IMR-90 (cell line): ENCODE measurements at regions not wholly inside any gene's neighbourhood (a gene's known extent, or its start where the extent isn't known, plus 50 kb on each side); places are given as distances from the start of the nearest gene placed in this dataset.

ENCODE experiments used
- ATAC-seq: fragments of 200-7000 bp; cut with Tn5 transposase; 2 replicates; pipeline ENCODE4 v1.9.1; 2020; ENCODE audit warnings: low read depth, mild to moderate bottlenecking, moderate library complexity
- BruUV-seq: library from RNA; stranded (reverse); fragments of 400-500 nt; replicated peaks from 2 replicates; lab custom pipeline; 2021; lab: Mats Ljungman, UMichigan
- CTCF ChIA-PET: fragments of 300-600 bp; formaldehyde crosslinking; extraction: SDS; loops from one replicate; lab custom pipeline; 2021; ENCODE audit warnings: antibody characterized with exemption; lab: Yijun Ruan, JAX
- POLR2A ChIA-PET: fragments of 300-600 bp; sonication (Branson Sonifier 250); formaldehyde crosslinking; loops from one replicate; lab custom pipeline; 2022; ENCODE audit warnings: antibody characterized with exemption; ENCODE audit not compliant: unreplicated experiment; lab: Charles Lee
- DNase-seq: peaks from one replicate; pipeline ENCODE4 v3.0.0; 2013
- H2AFZ ChIP-seq: replicated peaks from 2 replicates; pipeline ENCODE3; 2013; ENCODE audit warnings: low read length, mild to moderate bottlenecking; ENCODE audit not compliant: poor library complexity
- H2AK5ac ChIP-seq: 2 replicates; pipeline ENCODE4 v1.6.1; 2013; ENCODE audit warnings: low read depth, low read length, inconsistent platforms
- H2AK9ac ChIP-seq: replicated peaks from 2 replicates; pipeline ENCODE3; 2013; ENCODE audit warnings: mild to moderate bottlenecking, low read depth, low read length, moderate library complexity; ENCODE audit not compliant: poor library complexity
- H2BK120ac ChIP-seq: 2 replicates; pipeline ENCODE4 v1.6.1; 2013; ENCODE audit warnings: low read depth, low read length, inconsistent platforms
- H2BK15ac ChIP-seq: 3 replicates; pipeline ENCODE4 v1.6.1; 2013; ENCODE audit warnings: low read depth, low read length, inconsistent platforms
- H2BK20ac ChIP-seq: 2 replicates; pipeline ENCODE4 v1.6.1; 2013; ENCODE audit warnings: low read depth, mild to moderate bottlenecking, inconsistent platforms, low read length, moderate library complexity
- H2BK5ac ChIP-seq: 2 replicates; pipeline ENCODE4 v1.6.1; 2013; ENCODE audit warnings: mild to moderate bottlenecking, low read depth, low read length, inconsistent platforms; ENCODE audit not compliant: poor library complexity, severe bottlenecking
- H3K14ac ChIP-seq: replicated peaks from 2 replicates; pipeline ENCODE4 v1.6.1; 2013; ENCODE audit warnings: low read depth, low read length, inconsistent platforms
- H3K18ac ChIP-seq: 2 replicates; pipeline ENCODE4 v1.6.1; 2013; ENCODE audit warnings: low read depth, low read length, control low read depth
- H3K23ac ChIP-seq: 2 replicates; pipeline ENCODE4 v1.6.1; 2013; ENCODE audit warnings: low read depth, low read length, inconsistent platforms
- H3K27ac ChIP-seq: 2 replicates; pipeline ENCODE4 v1.5.1; 2013; ENCODE audit warnings: mild to moderate bottlenecking, control low read depth, low read length; ENCODE audit not compliant: insufficient read depth
- H3K27me3 ChIP-seq: 2 replicates; pipeline ENCODE4 v1.6.1; 2013; ENCODE audit warnings: low read length; ENCODE audit not compliant: control insufficient read depth, insufficient read depth
- H3K36me3 ChIP-seq: 2 replicates; pipeline ENCODE4 v1.6.1; 2013; ENCODE audit warnings: low read length, mixed read lengths; ENCODE audit not compliant: control insufficient read depth, insufficient read depth
- H3K4ac ChIP-seq: 2 replicates; pipeline ENCODE4 v1.6.1; 2013; ENCODE audit warnings: low read depth, low read length, inconsistent platforms
- H3K4me1 ChIP-seq: 2 replicates; pipeline ENCODE4 v1.6.1; 2013; ENCODE audit warnings: low read length, mixed read lengths; ENCODE audit not compliant: control insufficient read depth, insufficient read depth
- H3K4me2 ChIP-seq: 2 replicates; pipeline ENCODE4 v1.6.1; 2013; ENCODE audit warnings: low read depth, mild to moderate bottlenecking, control low read depth, low read length, moderate library complexity
- H3K4me3 ChIP-seq: 2 replicates; pipeline ENCODE4 v1.5.1; 2013; ENCODE audit warnings: low read depth, mild to moderate bottlenecking, control low read depth, low read length, moderate library complexity; ENCODE audit not compliant: insufficient read depth
- H3K56ac ChIP-seq: 2 replicates; pipeline ENCODE4 v1.6.1; 2013; ENCODE audit warnings: low read length, inconsistent platforms; ENCODE audit not compliant: insufficient read depth; ENCODE audit errors: extremely low read depth
- H3K79me1 ChIP-seq, 2 experiments: 2 replicates each; pipeline ENCODE4 v1.6.1; 2013; ENCODE audit warnings: low read length in 2 of 2, inconsistent platforms in 1 of 2, low read depth in 1 of 2
- H3K9ac ChIP-seq: 2 replicates; pipeline ENCODE4 v1.6.1; 2013; ENCODE audit warnings: low read depth, low read length, control low read depth
- H3K9me1 ChIP-seq: 2 replicates; pipeline ENCODE4 v1.6.1; 2013; ENCODE audit warnings: low read length, inconsistent platforms; ENCODE audit not compliant: insufficient read depth
- H3K9me3 ChIP-seq: 2 replicates; pipeline ENCODE4 v1.6.1; 2013; ENCODE audit warnings: low read length; ENCODE audit not compliant: control insufficient read depth, insufficient read depth
- H4K20me1 ChIP-seq: 2 replicates; pipeline ENCODE4 v1.6.1; 2013; ENCODE audit warnings: low read length, inconsistent platforms; ENCODE audit not compliant: insufficient read depth
- H4K5ac ChIP-seq: 2 replicates; pipeline ENCODE4 v1.6.1; 2013; ENCODE audit warnings: mild to moderate bottlenecking, low read depth, low read length, control low read depth
- H4K8ac ChIP-seq, 2 experiments: 2 replicates each; pipeline ENCODE4 v1.6.1; 2013; ENCODE audit warnings: low read depth in 2 of 2, low read length in 2 of 2, control low read depth in 1 of 2, inconsistent platforms in 1 of 2
- H4K91ac ChIP-seq: 2 replicates; pipeline ENCODE4 v1.6.1; 2013; ENCODE audit warnings: low read depth, low read length, inconsistent platforms; ENCODE audit not compliant: insufficient read depth
- BHLHE40 ChIP-seq: fragments of 150-350 bp; IDR thresholded peaks from 2 replicates; pipeline ENCODE4 v1.6.1; 2016; ENCODE audit warnings: mild to moderate bottlenecking, low read depth, low read length
- CEBPB ChIP-seq: IDR thresholded peaks from 2 replicates; pipeline ENCODE4 v1.6.1; 2012; ENCODE audit warnings: low read depth, low read length, improper control_type of control experiment
- CHD1 ChIP-seq: IDR thresholded peaks from 2 replicates; pipeline ENCODE4 v1.6.1; 2012; ENCODE audit warnings: low read depth, low read length, improper control_type of control experiment
- FOS ChIP-seq: fragments of 150-350 bp; IDR thresholded peaks from 2 replicates; pipeline ENCODE4 v1.6.1; 2016; ENCODE audit warnings: low read depth, low read length
- MAFK ChIP-seq: IDR thresholded peaks from 2 replicates; pipeline ENCODE4 v1.6.1; 2012; ENCODE audit warnings: low read depth, low read length, improper control_type of control experiment
- MAZ ChIP-seq: IDR thresholded peaks from 2 replicates; pipeline ENCODE4 v1.6.1; 2012; ENCODE audit warnings: low read depth, mild to moderate bottlenecking, low read length, improper control_type of control experiment, moderate library complexity, borderline replicate concordance
- MXI1 ChIP-seq: IDR thresholded peaks from 2 replicates; pipeline ENCODE4 v1.6.1; 2012; ENCODE audit warnings: low read depth, mild to moderate bottlenecking, low read length, moderate library complexity, borderline replicate concordance
- RAD21 ChIP-seq: IDR thresholded peaks from 2 replicates; pipeline ENCODE4 v1.6.1; 2012; ENCODE audit warnings: low read length, improper control_type of control experiment
- RFX5 ChIP-seq: IDR thresholded peaks from 2 replicates; pipeline ENCODE4 v1.8.0; 2012; ENCODE audit warnings: low read depth, mild to moderate bottlenecking, low read length, moderate library complexity
- SMC3 ChIP-seq: fragments of 150-350 bp; IDR thresholded peaks from 2 replicates; pipeline ENCODE4 v1.6.1; 2016; ENCODE audit warnings: low read depth, mild to moderate bottlenecking, antibody characterized with exemption, low read length, moderate library complexity
- WGBS, 2 experiments: methylation state at CpG; one replicate each; pipeline versions ENCODE4 v1.1.5 to v1.1.7; 2013; ENCODE audit warnings: missing lambda C conversion rate in 2 of 2; ENCODE audit not compliant: insufficient read length in 1 of 2; ENCODE audit errors: extremely low coverage in 2 of 2; 5-methylcytosine and 5-hydroxymethylcytosine counted together
- dilution Hi-C: fragments of 300-500 bp; cut with HindIII; formaldehyde crosslinking; loops from one replicate; pipeline ENCODE4 v1.14.3; 2018; ENCODE audit warnings: low sequenced_read_pairs; ENCODE audit not compliant: unreplicated experiment
- in situ Hi-C: fragments of 300-500 bp; cut with MboI; formaldehyde crosslinking; loops from 3 replicates; pipeline ENCODE4 v1.14.3; 2019; ENCODE audit warnings: low sequenced_read_pairs, inconsistent platforms, mixed read lengths
- intact Hi-C: fragments of 100-400 bp; cut with micrococcal nuclease; formaldehyde crosslinking; loops from 2 replicates; pipeline ENCODE4 v1.10.0; 2022
- TF ChIP-seq, protein P1 (sequence below): fragments of 150-350 bp; IDR thresholded peaks from 2 replicates; pipeline ENCODE4 v1.6.1; 2016; ENCODE audit warnings: low read depth, mild to moderate bottlenecking, low read length, moderate library complexity, borderline replicate concordance
- TF ChIP-seq, protein P2 (sequence below): conservative IDR thresholded peaks from 2 replicates; pipeline ENCODE4 v1.5.1; 2012; ENCODE audit warnings: mild to moderate bottlenecking, low read depth, low read length, improper control_type of control experiment
- TF ChIP-seq, protein P3 (sequence below): fragments of 150-350 bp; IDR thresholded peaks from 2 replicates; pipeline ENCODE4 v1.6.1; 2017; ENCODE audit warnings: mild to moderate bottlenecking, antibody characterized with exemption, low read length, low read depth

DNA sequence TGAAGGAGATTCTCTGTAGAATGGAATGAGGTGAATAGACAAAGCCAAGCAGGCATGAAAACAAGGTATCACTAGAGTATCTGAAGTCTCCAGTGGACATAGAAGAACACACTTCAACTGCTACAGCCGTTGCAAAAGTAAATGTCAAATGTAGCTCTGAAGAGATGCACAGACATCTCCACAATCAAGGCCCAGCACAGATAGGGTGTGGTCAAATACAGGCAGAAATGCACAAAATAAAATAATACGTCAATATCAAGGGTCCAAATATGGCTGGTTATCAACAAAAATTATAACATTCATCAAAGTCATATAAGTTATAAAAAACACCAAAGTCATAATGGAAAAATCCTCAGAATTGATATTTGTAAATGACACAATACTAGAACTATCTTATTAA, 1107.3 kb downstream of the TMEM121 start:
- Histone ChIP-seq H2BK15ac (no peak overlapping the region), H3K9me3 (peaks cover 16% of the 10 kb centered on the region), H4K91ac (no peak overlapping the region), H3K27me3 (no peaks in the 10 kb centered on the region), H3K9me1 (no peaks in the 10 kb centered on the region), H2AK5ac (no peak overlapping the region), H3K4me2 (no peak overlapping the region), H3K23ac (no peak overlapping the region), H3K36me3 (no peaks in the 10 kb centered on the region), H2BK5ac (no peak overlapping the region), H3K9ac (no peak overlapping the region), H3K18ac (no peak overlapping the region), H4K20me1 (no peaks in the 10 kb centered on the region), H3K79me1 (no peaks in the 10 kb centered on the region), H3K56ac (no peak overlapping the region), H2AK9ac (no peak overlapping the region), H3K27ac (no peak overlapping the region), H4K5ac (no peak overlapping the region), H2AFZ (no peak overlapping the region), H3K4me3 (no peak overlapping the region), H2BK120ac (no peak overlapping the region), H3K4me1 (no peaks in the 10 kb centered on the region), H3K14ac (no peak overlapping the region), H3K4ac (no peak overlapping the region), H2BK20ac (no peak overlapping the region), H4K8ac (no peak overlapping the region)
- in situ Hi-C loops, result no loop called here
- no peak for ATAC-seq
- ChIA-PET CTCF (no interaction called here), POLR2A (no interaction called here)
- no peak for DNase-seq
- intact Hi-C loops, result no loop called here
- WGBS, 2 experiments, result no CpG with 5 or more reads among the region's 2 CpGs
- TF ChIP-seq MXI1 (no peak), RFX5 (no peak), RAD21 (no peak), SMC3 (no peak), MAFK (no peak), FOS (no peak), CEBPB (no peak), CHD1 (no peak), BHLHE40 (no peak), MAZ (no peak)
- TF ChIP-seq, protein P1, sequence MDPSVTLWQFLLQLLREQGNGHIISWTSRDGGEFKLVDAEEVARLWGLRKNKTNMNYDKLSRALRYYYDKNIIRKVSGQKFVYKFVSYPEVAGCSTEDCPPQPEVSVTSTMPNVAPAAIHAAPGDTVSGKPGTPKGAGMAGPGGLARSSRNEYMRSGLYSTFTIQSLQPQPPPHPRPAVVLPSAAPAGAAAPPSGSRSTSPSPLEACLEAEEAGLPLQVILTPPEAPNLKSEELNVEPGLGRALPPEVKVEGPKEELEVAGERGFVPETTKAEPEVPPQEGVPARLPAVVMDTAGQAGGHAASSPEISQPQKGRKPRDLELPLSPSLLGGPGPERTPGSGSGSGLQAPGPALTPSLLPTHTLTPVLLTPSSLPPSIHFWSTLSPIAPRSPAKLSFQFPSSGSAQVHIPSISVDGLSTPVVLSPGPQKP, result no peak
- TF ChIP-seq, protein P2, sequence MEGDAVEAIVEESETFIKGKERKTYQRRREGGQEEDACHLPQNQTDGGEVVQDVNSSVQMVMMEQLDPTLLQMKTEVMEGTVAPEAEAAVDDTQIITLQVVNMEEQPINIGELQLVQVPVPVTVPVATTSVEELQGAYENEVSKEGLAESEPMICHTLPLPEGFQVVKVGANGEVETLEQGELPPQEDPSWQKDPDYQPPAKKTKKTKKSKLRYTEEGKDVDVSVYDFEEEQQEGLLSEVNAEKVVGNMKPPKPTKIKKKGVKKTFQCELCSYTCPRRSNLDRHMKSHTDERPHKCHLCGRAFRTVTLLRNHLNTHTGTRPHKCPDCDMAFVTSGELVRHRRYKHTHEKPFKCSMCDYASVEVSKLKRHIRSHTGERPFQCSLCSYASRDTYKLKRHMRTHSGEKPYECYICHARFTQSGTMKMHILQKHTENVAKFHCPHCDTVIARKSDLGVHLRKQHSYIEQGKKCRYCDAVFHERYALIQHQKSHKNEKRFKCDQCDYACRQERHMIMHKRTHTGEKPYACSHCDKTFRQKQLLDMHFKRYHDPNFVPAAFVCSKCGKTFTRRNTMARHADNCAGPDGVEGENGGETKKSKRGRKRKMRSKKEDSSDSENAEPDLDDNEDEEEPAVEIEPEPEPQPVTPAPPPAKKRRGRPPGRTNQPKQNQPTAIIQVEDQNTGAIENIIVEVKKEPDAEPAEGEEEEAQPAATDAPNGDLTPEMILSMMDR, result no peak
- TF ChIP-seq, protein P3, sequence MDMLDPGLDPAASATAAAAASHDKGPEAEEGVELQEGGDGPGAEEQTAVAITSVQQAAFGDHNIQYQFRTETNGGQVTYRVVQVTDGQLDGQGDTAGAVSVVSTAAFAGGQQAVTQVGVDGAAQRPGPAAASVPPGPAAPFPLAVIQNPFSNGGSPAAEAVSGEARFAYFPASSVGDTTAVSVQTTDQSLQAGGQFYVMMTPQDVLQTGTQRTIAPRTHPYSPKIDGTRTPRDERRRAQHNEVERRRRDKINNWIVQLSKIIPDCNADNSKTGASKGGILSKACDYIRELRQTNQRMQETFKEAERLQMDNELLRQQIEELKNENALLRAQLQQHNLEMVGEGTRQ, result no peak
- no TSS peak for BruUV-seq
- dilution Hi-C loops, result no loop called here
